Stimulated activated CD8-positive, alpha-beta memory T cell treated with anti-CD3 and anti-CD28 coated beads, Interleukin-4, amount 100 ng/mL, for 48 hours (primary cell): ENCODE measurements at regions not wholly inside any gene's neighbourhood (a gene's known extent, or its start where the extent isn't known, plus 50 kb on each side); places are given as distances from the start of the nearest gene placed in this dataset.
"Not testable (repeated sequence)": the region's sequence is repeated elsewhere in the genome, so short reads cannot be mapped to it uniquely, and the experiment has no call there.

ENCODE experiments used
- DNase-seq: peaks from one replicate; pipeline ENCODE4 v3.0.0-alpha.2; 2020

DNA sequence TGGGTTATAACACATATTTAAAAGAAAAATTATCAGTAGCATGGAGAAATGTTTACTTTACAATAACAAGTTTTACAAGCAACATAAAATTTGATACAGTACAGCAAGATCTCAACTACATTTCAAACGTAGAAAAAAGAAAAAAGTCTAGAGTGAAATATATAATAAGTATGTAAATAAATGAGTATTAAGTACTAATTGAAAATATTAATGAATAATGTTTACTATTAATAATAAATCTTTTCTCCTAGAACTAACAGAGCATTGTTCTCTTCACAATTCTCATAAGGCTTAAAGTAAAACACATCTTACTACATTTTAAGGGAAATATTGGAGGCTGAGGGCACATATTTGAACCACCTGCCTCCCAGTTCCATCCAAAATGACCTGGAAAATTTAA, 72.1 kb downstream of the TMEM212 start:
- DNase-seq = no peak

GRCh38 chr3:171916888-171917287, 73.7 kb downstream of the TMEM212 start:
- no peak for DNase-seq

- DNase-seq = not testable (repeated sequence)
These were observed 79.5 kb downstream of the TMEM212 start for GRCh38 chr3:171922629-171923028.

GRCh38 chr3:171923668-171924067, 80.5 kb downstream of the TMEM212 start:
- not testable (repeated sequence) for DNase-seq

DNA sequence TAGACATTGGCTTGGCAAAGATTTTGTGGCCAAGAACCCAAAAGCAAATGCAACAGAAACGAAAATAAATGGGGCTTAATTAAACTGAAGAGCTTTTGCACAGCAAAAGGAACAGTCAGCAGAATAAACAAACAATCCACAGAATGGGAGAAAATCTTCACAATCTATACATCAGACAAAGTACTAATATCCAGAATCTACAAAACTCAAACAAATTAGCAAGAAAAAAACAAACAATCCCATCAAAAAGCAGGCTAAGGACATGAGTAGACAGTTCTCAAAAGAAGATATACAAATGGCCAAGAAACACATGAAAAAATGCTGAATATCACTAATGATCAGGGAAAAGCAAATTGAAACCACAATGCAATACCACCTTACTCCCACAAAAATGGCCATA, 81.7 kb downstream of the TMEM212 start:
- DNase-seq = not testable (repeated sequence)

GRCh38 chr3:171932153-171932611, 89.0 kb downstream of the TMEM212 start:
- no peak for DNase-seq

DNA sequence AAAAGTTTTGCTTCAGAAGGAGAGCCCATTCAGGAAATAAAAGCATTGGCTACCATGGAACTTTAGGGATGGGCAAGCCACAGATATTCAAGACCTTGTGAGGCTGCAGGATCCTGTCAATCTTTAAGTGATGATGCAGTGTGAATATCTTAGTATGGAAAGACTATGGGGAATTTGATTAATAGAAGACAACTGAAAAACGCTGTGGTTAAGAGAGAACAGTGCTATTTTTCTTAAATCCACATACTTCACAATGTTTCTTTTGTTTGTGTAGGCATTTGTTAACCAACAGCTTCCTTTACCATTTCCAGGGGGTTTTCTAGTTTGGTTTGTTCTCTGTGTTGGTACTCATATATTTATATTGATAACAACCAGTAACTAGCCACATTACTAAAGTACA, 90.3 kb downstream of the TMEM212 start:
- no peak for DNase-seq

DNA sequence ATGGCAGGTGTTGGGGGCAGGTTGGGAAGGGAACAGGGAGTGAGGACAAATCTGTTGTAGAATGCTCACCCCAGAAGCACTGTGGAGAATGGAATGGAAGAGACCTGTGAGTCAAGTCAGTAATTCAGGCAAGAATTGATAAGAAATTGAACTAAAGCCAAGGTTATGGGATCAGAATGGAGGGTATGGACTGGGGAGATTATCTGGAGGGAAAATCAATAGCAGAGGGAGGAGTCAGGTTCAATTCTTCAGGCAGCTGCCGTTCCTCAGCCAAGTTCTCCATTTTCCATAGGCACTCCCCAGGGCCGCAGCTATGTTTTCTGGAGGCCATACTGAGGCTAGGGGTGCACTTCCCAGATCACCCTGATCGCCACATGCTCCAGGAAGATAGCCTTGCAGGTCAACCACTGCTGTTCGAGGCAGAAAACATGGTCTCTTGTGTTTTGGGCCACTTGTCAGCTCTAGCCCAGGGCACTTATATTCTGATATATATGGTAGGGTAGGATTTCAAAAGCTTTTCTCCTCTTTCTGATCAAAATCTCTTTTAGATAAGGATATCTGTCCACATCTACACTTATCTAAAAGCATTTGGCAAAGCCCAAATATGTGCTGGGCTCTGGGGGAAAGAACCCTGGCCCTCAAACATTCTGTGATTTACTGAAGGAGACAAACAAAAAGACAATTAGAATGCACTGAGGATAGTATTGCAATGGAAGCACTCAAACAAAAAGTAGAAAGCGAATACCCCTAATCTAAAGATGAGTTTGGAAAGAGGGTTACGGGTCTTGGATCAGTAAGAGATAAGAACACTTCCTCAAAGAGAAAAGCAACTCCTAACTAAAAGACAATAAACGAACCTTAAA, 92.3 kb downstream of the TMEM212 start:
- DNase-seq = no peak

GRCh38 chr3:171936191-171936841, 93.2 kb downstream of the TMEM212 start:
- no peak for DNase-seq

- no peak for DNase-seq
These were observed 96.4 kb downstream of the TMEM212 start for GRCh38 chr3:171939578-171939977.

- no peak for DNase-seq
These were observed 97.1 kb downstream of the TMEM212 start for GRCh38 chr3:171940151-171940649.

- DNase-seq = no peak
These were observed 95.9 kb upstream of the FNDC3B start for GRCh38 chr3:171943262-171944117.

GRCh38 chr3:171944118-171945016, 95.0 kb upstream of the FNDC3B start:
- DNase-seq = no peak

DNA sequence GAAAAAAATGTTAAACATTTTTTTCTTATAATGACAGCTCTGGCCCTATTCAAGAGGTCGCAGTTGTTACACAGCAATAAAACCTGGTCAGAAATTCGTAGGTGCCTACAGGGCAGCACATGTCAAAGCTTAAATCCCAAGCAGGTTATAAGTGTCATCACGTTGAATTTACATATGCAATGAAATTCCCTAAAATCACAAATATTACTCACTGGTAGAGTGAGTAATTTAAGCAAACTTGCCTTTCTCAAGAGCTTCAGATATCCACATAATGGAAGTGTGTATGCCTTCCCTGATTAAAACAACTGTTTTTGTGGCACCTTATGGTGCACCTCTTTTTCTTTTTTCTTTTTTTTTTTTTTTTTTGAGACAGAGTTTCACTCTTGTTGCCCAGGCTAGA, 90.7 kb upstream of the FNDC3B start:
- no peak for DNase-seq

- DNase-seq = no peak
These were observed 89.8 kb upstream of the FNDC3B start for GRCh38 chr3:171949554-171949953.

DNA sequence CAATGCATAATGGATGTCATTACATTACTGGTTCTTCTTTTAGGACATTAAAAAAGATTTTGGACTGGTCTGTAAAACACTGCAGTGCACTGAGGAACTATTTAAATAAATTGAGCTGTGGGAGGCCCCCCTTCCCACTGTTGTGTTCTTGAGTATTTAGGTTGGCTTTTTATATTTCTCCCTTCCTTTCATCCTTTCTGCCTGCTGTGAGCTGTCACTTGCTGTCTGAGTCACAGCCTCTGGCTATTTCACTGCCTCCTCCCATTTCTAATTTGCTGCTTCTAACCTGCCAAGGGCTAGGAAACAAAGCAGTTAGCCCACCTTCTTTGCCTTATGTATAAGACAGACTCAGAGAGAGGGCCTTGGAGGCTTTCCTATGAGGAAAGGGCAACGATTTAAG, 89.0 kb upstream of the FNDC3B start:
- no peak for DNase-seq

DNA sequence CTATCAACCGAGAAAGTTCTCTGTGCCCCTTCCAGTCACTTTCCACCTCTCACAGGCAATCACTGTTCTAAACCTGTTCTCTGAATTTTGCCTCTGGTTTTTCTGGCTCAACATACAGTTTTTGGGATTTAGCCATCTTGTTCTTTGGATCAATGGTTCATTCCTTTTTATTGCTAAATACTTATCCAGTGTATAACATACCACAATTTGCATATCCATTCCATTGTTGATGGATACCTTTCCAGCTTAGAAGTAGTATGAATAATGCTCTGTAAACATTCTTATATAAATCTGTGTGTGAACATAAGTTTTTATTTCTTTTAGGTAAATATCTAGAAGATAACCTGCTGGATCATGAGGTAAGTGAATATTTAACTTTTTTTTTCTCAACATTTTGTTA, 87.8 kb upstream of the FNDC3B start:
- no peak for DNase-seq

DNA sequence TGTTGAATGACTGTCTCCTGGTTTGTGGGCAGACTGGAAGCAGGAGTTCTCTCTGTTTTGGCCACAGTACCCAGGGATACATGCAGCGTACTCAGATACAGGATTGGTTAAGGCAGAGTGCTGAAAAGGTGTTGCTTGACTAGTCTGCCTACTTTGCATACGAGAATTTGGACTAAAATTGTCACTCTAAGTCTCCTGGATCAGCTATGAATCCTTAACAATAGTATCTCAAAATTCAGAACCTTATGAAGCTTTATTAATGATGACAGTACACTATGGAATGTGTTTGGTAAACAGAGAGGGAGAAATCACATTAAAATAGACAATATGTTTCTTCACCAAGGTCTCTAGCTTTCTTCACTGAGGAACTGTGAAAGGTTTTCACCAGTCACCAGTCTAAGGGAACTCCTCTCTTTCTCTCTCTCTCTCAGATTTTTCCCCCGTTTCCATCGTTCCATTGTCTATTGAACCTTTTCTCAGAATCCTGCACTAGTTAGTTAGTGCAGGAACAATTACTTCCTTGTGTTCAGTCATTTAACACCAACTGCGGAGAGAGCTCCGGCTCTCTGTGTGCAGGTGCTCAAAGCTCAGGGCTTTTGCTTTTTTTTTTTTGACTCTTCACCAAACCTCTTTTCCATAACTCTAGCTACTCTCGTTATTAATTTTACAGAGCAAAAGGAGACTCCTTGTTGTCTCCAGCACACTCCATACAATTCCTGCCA, 85.9 kb upstream of the FNDC3B start:
- no peak for DNase-seq

- DNase-seq = no peak
These were observed 84.5 kb upstream of the FNDC3B start for GRCh38 chr3:171954690-171955383.

GRCh38 chr3:171955598-171955997, 83.8 kb upstream of the FNDC3B start:
- DNase-seq = no peak
